ENCODE measurements at regions not wholly inside any gene's neighbourhood (a gene's known extent, or its start where the extent isn't known, plus 50 kb on each side); places are given as distances from the start of the nearest gene placed in this dataset.

GRCh38 chr18:37946324-37946723 is 380.7 kb upstream of the CELF4 start:
- TF ChIP-seq, protein P1, sequence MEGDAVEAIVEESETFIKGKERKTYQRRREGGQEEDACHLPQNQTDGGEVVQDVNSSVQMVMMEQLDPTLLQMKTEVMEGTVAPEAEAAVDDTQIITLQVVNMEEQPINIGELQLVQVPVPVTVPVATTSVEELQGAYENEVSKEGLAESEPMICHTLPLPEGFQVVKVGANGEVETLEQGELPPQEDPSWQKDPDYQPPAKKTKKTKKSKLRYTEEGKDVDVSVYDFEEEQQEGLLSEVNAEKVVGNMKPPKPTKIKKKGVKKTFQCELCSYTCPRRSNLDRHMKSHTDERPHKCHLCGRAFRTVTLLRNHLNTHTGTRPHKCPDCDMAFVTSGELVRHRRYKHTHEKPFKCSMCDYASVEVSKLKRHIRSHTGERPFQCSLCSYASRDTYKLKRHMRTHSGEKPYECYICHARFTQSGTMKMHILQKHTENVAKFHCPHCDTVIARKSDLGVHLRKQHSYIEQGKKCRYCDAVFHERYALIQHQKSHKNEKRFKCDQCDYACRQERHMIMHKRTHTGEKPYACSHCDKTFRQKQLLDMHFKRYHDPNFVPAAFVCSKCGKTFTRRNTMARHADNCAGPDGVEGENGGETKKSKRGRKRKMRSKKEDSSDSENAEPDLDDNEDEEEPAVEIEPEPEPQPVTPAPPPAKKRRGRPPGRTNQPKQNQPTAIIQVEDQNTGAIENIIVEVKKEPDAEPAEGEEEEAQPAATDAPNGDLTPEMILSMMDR (IDR thresholded peaks at IDR 0.05; ENCODE audit: insufficient read depth, low read length, poor library complexity, severe bottlenecking): no peak
- TF ChIP-seq EZH2phosphoT487 (conservative IDR thresholded peaks at IDR 0.05; ENCODE audit: low read length): no peak

Data from SU-DHL-6 (cell line).